Prostate gland (tissue), 2 donors: ENCODE measurements at regions not wholly inside any gene's neighbourhood (a gene's known extent, or its start where the extent isn't known, plus 50 kb on each side); places are given as distances from the start of the nearest gene placed in this dataset.

ENCODE experiments used
- POLR2A ChIP-seq: fragments of 450-650 bp; IDR thresholded peaks from one replicate; pipeline ENCODE4 v1.6.1; 2016; ENCODE audit warnings: antibody characterized with exemption, mild to moderate bottlenecking
- POLR2AphosphoS5 ChIP-seq: sonication (generic); formaldehyde crosslinking; IDR thresholded peaks from one replicate; pipeline ENCODE4 v1.6.1; 2017; ENCODE audit warnings: antibody characterized with exemption
- TF ChIP-seq, protein P1 (sequence below), 4 experiments: fragments of 200-600 bp in 2 of 4; fragments of 450-650 bp in 2 of 4; sonication (generic) in 2 of 4; IDR thresholded peaks; 1 replicate in 3 of 4; 2 replicates in 1 of 4; pipeline ENCODE4 v1.5.1; 2016 to 2019; ENCODE audit warnings: antibody characterized with exemption in 4 of 4, mild to moderate bottlenecking in 2 of 4, moderate library complexity in 2 of 4

GRCh38 chr7:25553580-25554291 is 325.4 kb upstream of the NPVF start:
- TF ChIP-seq, protein P1, sequence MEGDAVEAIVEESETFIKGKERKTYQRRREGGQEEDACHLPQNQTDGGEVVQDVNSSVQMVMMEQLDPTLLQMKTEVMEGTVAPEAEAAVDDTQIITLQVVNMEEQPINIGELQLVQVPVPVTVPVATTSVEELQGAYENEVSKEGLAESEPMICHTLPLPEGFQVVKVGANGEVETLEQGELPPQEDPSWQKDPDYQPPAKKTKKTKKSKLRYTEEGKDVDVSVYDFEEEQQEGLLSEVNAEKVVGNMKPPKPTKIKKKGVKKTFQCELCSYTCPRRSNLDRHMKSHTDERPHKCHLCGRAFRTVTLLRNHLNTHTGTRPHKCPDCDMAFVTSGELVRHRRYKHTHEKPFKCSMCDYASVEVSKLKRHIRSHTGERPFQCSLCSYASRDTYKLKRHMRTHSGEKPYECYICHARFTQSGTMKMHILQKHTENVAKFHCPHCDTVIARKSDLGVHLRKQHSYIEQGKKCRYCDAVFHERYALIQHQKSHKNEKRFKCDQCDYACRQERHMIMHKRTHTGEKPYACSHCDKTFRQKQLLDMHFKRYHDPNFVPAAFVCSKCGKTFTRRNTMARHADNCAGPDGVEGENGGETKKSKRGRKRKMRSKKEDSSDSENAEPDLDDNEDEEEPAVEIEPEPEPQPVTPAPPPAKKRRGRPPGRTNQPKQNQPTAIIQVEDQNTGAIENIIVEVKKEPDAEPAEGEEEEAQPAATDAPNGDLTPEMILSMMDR (IDR thresholded peaks at IDR 0.05) = no peak
- no peak for TF ChIP-seq POLR2A
- TF ChIP-seq POLR2AphosphoS5 = no peak
